ENCODE measurements at regions not wholly inside any gene's neighbourhood (a gene's known extent, or its start where the extent isn't known, plus 50 kb on each side); places are given as distances from the start of the nearest gene placed in this dataset.

DNA sequence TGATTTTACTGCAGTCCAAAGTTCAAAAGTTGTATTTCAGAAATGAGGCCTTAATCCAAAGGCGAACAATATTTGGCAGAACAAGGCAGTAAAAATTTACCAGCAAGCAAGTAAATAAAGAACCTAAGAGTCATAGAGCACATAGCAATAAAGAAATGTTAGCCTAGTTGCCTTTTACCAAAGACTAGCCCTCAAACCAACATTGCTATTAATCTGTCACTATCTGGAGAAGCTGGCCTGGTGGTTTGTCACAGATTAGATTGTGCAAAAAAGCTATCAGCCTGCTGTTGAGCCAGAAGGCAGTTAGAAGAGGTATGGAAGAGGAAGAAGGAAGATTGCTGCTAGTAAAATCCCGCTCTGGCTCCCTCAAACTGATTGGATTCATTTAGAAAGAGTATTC lies 304.7 kb upstream of the KLF4 start (continued):
- TF ChIP-seq SETDB1 (CRISPR knock-in tag; IDR thresholded peaks at IDR 0.05; ENCODE audit: borderline replicate concordance), result no peak
- TF ChIP-seq, protein P1, sequence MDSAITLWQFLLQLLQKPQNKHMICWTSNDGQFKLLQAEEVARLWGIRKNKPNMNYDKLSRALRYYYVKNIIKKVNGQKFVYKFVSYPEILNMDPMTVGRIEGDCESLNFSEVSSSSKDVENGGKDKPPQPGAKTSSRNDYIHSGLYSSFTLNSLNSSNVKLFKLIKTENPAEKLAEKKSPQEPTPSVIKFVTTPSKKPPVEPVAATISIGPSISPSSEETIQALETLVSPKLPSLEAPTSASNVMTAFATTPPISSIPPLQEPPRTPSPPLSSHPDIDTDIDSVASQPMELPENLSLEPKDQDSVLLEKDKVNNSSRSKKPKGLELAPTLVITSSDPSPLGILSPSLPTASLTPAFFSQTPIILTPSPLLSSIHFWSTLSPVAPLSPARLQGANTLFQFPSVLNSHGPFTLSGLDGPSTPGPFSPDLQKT (CRISPR knock-in tag; IDR thresholded peaks at IDR 0.05; ENCODE audit: borderline replicate concordance), result no peak
- TF ChIP-seq, protein P2, sequence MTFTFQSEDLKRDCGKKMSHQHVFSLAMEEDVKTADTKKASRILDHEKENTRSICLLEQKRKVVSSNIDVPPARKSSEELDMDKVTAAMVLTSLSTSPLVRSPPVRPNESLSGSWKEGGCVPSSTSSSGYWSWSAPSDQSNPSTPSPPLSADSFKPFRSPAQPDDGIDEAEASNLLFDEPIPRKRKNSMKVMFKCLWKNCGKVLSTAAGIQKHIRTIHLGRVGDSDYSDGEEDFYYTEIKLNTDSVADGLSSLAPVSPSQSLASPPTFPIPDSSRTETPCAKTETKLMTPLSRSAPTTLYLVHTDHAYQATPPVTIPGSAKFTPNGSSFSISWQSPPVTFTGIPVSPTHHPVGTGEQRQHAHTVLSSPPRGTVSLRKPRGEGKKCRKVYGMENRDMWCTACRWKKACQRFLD (CRISPR knock-in tag; IDR thresholded peaks at IDR 0.05; ENCODE audit: borderline replicate concordance), result no peak
- TF ChIP-seq ZNF3 (CRISPR knock-in tag; IDR thresholded peaks at IDR 0.05), result no peak
- no peak for TF ChIP-seq NFE2 (CRISPR knock-in tag; IDR thresholded peaks at IDR 0.05)
- TF ChIP-seq ZNF557 (CRISPR knock-in tag; IDR thresholded peaks at IDR 0.05), result no peak

DNA sequence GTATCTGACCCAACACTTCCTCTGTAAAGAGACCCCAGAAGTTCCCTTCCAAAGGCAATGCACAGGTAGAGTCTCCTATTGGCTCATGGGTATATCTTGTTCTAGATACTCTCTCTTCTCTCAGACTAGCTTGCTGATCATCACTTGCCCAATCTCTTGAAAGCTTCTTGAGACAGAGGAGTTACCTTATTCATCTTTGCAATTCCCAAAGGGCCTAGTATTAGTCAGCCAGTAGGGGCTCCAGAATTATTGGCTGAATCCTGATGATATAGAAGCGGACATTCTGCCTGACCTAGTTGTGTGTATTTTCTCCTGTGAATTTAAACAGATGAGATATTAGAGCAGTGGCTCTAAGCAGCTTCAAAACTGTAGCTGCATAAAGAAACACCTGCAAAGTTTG lies 304.0 kb upstream of the KLF4 start:
- H3K4me2 ChIP-seq (ENCODE audit: low read depth, low read length), result no peak overlapping the region
- intact Hi-C loops (cut with micrococcal nuclease; ENCODE audit: unreplicated experiment), result no loop called here
- H3K9me3 ChIP-seq (ENCODE audit: low read length), result no peaks in the 10 kb centered on the region
- TF ChIP-seq ATRX (CRISPR knock-in tag; IDR thresholded peaks at IDR 0.05; ENCODE audit: borderline replicate concordance), result no peak
- TF ChIP-seq ZNF251 (CRISPR knock-in tag; IDR thresholded peaks at IDR 0.05), result no peak
- no peak for TF ChIP-seq ZNF383 (CRISPR knock-in tag; IDR thresholded peaks at IDR 0.05; ENCODE audit: borderline replicate concordance)
- no peak for TF ChIP-seq KDM6A (CRISPR knock-in tag; IDR thresholded peaks at IDR 0.05; ENCODE audit: low read depth)
- TF ChIP-seq, protein P3, sequence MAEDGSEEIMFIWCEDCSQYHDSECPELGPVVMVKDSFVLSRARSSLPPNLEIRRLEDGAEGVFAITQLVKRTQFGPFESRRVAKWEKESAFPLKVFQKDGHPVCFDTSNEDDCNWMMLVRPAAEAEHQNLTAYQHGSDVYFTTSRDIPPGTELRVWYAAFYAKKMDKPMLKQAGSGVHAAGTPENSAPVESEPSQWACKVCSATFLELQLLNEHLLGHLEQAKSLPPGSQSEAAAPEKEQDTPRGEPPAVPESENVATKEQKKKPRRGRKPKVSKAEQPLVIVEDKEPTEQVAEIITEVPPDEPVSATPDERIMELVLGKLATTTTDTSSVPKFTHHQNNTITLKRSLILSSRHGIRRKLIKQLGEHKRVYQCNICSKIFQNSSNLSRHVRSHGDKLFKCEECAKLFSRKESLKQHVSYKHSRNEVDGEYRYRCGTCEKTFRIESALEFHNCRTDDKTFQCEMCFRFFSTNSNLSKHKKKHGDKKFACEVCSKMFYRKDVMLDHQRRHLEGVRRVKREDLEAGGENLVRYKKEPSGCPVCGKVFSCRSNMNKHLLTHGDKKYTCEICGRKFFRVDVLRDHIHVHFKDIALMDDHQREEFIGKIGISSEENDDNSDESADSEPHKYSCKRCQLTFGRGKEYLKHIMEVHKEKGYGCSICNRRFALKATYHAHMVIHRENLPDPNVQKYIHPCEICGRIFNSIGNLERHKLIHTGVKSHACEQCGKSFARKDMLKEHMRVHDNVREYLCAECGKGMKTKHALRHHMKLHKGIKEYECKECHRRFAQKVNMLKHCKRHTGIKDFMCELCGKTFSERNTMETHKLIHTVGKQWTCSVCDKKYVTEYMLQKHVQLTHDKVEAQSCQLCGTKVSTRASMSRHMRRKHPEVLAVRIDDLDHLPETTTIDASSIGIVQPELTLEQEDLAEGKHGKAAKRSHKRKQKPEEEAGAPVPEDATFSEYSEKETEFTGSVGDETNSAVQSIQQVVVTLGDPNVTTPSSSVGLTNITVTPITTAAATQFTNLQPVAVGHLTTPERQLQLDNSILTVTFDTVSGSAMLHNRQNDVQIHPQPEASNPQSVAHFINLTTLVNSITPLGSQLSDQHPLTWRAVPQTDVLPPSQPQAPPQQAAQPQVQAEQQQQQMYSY (CRISPR knock-in tag; IDR thresholded peaks at IDR 0.05), result no peak
- no peak for TF ChIP-seq ZNF235 (CRISPR knock-in tag; IDR thresholded peaks at IDR 0.05; ENCODE audit: borderline replicate concordance)
- TF ChIP-seq ZNF746 (CRISPR knock-in tag; IDR thresholded peaks at IDR 0.05), result no peak
- TF ChIP-seq JUNB (CRISPR knock-in tag; IDR thresholded peaks at IDR 0.05; ENCODE audit: borderline replicate concordance), result no peak
- TF ChIP-seq ZNF160 (CRISPR knock-in tag; IDR thresholded peaks at IDR 0.05), result no peak
- no peak for TF ChIP-seq RBFOX2 (IDR thresholded peaks at IDR 0.05; ENCODE audit: low read depth, low read length)
- TF ChIP-seq, protein P4, sequence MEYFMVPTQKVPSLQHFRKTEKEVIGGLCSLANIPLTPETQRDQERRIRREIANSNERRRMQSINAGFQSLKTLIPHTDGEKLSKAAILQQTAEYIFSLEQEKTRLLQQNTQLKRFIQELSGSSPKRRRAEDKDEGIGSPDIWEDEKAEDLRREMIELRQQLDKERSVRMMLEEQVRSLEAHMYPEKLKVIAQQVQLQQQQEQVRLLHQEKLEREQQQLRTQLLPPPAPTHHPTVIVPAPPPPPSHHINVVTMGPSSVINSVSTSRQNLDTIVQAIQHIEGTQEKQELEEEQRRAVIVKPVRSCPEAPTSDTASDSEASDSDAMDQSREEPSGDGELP (IDR thresholded peaks at IDR 0.05; ENCODE audit: borderline replicate concordance, low read depth), result no peak

More for the DNA sequence above, 304.0 kb upstream of the KLF4 start:
- Histone ChIP-seq H2AFZ (ENCODE audit: low read length) (no peak overlapping the region), H3K4me1 (ENCODE audit: insufficient read depth, low read length) (no peaks in the 10 kb centered on the region), H3K79me2 (ENCODE audit: insufficient read depth, low read length) (no peaks in the 10 kb centered on the region), H3K27me3 (ENCODE audit: control insufficient read depth in 1 of 2, insufficient read depth in 2 of 2, low read length in 2 of 2) (no peaks in the 10 kb centered on the region), H3K27ac (ENCODE audit: extremely low read length, insufficient read depth, low read length) (no peak overlapping the region), H3K9ac (ENCODE audit: insufficient read depth, low read depth, low read length) (no peak overlapping the region), H4K20me1 (ENCODE audit: insufficient read depth, low read length) (no peaks in the 10 kb centered on the region), H3K4me3 (replicated peaks in 1 of 3; ENCODE audit: insufficient read depth in 1 of 3, low read depth in 2 of 3, low read length in 3 of 3) (no peak overlapping the region), H3K36me3 (replicated peaks in 1 of 2; ENCODE audit: control insufficient read depth in 1 of 2, insufficient read depth in 2 of 2, low read length in 2 of 2) (no peaks in the 10 kb centered on the region)
- FAIRE-seq (no peak), ATAC-seq (no peak), DNase-seq (ENCODE audit: low spot score) (no peak)
- CTCF ChIA-PET (ENCODE audit: low intra/inter-chr PET ratio, low total read pairs), result no interaction called here
- BruUV-seq (replicated peaks), result no TSS peak
- WGBS (ENCODE audit: low lambda C conversion rate), result 42% methylated on average over 1 of the region's 1 CpG
- in situ Hi-C loops (cut with HindIII; ENCODE audit: extremely low pct_ligation_motif_present, low pct_unique_long_range_greater_than_20kb), result no loop called here
- POLR2A ChIA-PET, result no interaction called here

All from HepG2 (cell line).